Smooth muscle cell (in vitro differentiated cells): ENCODE measurements at regions not wholly inside any gene's neighbourhood (a gene's known extent, or its start where the extent isn't known, plus 50 kb on each side); places are given as distances from the start of the nearest gene placed in this dataset.

ENCODE experiments used
- DNase-seq: peaks from one replicate; lab custom pipeline; 2025; ENCODE audit not compliant: unreplicated experiment; lab: John Stamatoyannopoulos, UW
- H2AFZ ChIP-seq: fragments of 200-600 bp; sonication (generic); 2 replicates; pipeline ENCODE4 v1.6.0; 2016; ENCODE audit warnings: antibody characterized with exemption, low read depth, mild to moderate bottlenecking
- H3F3A ChIP-seq: fragments of 200-600 bp; sonication (generic); 2 replicates; pipeline ENCODE4 v1.6.0; 2017; ENCODE audit warnings: antibody characterized with exemption, low read depth
- H3K27ac ChIP-seq: fragments of 200-600 bp; sonication (generic); 2 replicates; pipeline ENCODE4 v1.5.1; 2016; ENCODE audit warnings: low read depth, mild to moderate bottlenecking
- H3K27me3 ChIP-seq: fragments of 200-600 bp; sonication (generic); 2 replicates; pipeline ENCODE4 v1.6.1; 2016; ENCODE audit warnings: low read depth, mild to moderate bottlenecking
- H3K36me3 ChIP-seq: fragments of 200-600 bp; sonication (generic); 2 replicates; pipeline ENCODE4 v1.5.1; 2016; ENCODE audit warnings: low read depth
- H3K4me1 ChIP-seq: fragments of 200-600 bp; sonication (generic); 2 replicates; pipeline ENCODE4 v1.5.1; 2016; ENCODE audit warnings: low read depth
- H3K4me2 ChIP-seq: fragments of 200-600 bp; sonication (generic); 2 replicates; pipeline ENCODE4 v1.6.0; 2016; ENCODE audit warnings: mild to moderate bottlenecking
- H3K4me3 ChIP-seq: fragments of 200-600 bp; sonication (generic); 2 replicates; pipeline ENCODE4 v1.5.1; 2016; ENCODE audit warnings: mild to moderate bottlenecking
- H3K79me2 ChIP-seq: fragments of 200-600 bp; sonication (generic); 2 replicates; pipeline ENCODE4 v1.6.0; 2016; ENCODE audit warnings: low read depth, mild to moderate bottlenecking
- H3K9ac ChIP-seq: fragments of 200-600 bp; sonication (generic); 2 replicates; pipeline ENCODE4 v1.6.0; 2016; ENCODE audit warnings: low read depth
- H3K9me3 ChIP-seq: fragments of 200-600 bp; sonication (generic); replicated peaks from 2 replicates; pipeline ENCODE4 v1.5.1; 2016; ENCODE audit warnings: low read depth
- H4K20me1 ChIP-seq: fragments of 200-600 bp; sonication (generic); 2 replicates; pipeline ENCODE4 v1.6.0; 2016; ENCODE audit warnings: low read depth
- CTCF ChIP-seq: fragments of 200-600 bp; sonication (generic); IDR thresholded peaks from 2 replicates; pipeline ENCODE4 v1.5.1; 2017; ENCODE audit warnings: borderline replicate concordance, mild to moderate bottlenecking, antibody characterized with exemption; ENCODE audit not compliant: insufficient read depth, poor library complexity, severe bottlenecking
- WGBS: methylation state at CpG from one replicate; pipeline ENCODE4 v1.1.7; 2016; ENCODE audit warnings: low lambda C conversion rate; 5-methylcytosine and 5-hydroxymethylcytosine counted together

GRCh38 chr6:21384216-21384615, 209.3 kb upstream of the SOX4 start:
- H3K79me2 ChIP-seq = no peaks in the 10 kb centered on the region
- no peak overlapping the region for H3K4me3 ChIP-seq
- 29% methylated on average over 8 of the region's 8 CpGs for WGBS
- H3K27ac ChIP-seq = no peak overlapping the region
- H4K20me1 ChIP-seq = no peaks in the 10 kb centered on the region
- no peak overlapping the region for H2AFZ ChIP-seq
- DNase-seq = no peak
- no peaks in the 10 kb centered on the region for H3K27me3 ChIP-seq
- no peaks in the 10 kb centered on the region for H3K9me3 ChIP-seq
- H3K9ac ChIP-seq = no peak overlapping the region
- H3K36me3 ChIP-seq = no peaks in the 10 kb centered on the region
- H3F3A ChIP-seq = peaks cover 10% of the 10 kb centered on the region
- TF ChIP-seq CTCF = no peak
- H3K4me1 ChIP-seq = peaks cover 14% of the 10 kb centered on the region
- H3K4me2 ChIP-seq = peak overlapping the region; percentile 54

GRCh38 chr6:21386744-21387143, 206.8 kb upstream of the SOX4 start:
- 4% methylated on average over 2 of the region's 2 CpGs for WGBS
- H3K36me3 ChIP-seq = no peaks in the 10 kb centered on the region
- H3K4me2 ChIP-seq = no peak overlapping the region
- TF ChIP-seq CTCF = no peak
- H2AFZ ChIP-seq = no peak overlapping the region
- no peaks in the 10 kb centered on the region for H3K79me2 ChIP-seq
- DNase-seq = no peak
- peaks cover 14% of the 10 kb centered on the region for H3K4me1 ChIP-seq
- no peaks in the 10 kb centered on the region for H4K20me1 ChIP-seq
- no peaks in the 10 kb centered on the region for H3K9me3 ChIP-seq
- no peak overlapping the region for H3K9ac ChIP-seq
- H3K4me3 ChIP-seq = no peak overlapping the region
- no peaks in the 10 kb centered on the region for H3K27me3 ChIP-seq
- H3F3A ChIP-seq = peaks cover 10% of the 10 kb centered on the region
- H3K27ac ChIP-seq = no peak overlapping the region

- no peaks in the 10 kb centered on the region for H3K9me3 ChIP-seq
These were observed 202.9 kb upstream of the SOX4 start for GRCh38 chr6:21390532-21391213.

More at GRCh38 chr6:21390532-21391213, 202.9 kb upstream of the SOX4 start:
- Histone ChIP-seq H2AFZ (no peak overlapping the region), H3K36me3 (no peaks in the 10 kb centered on the region), H3F3A (peaks cover 10% of the 10 kb centered on the region), H3K9ac (no peak overlapping the region), H3K4me2 (no peak overlapping the region), H3K27me3 (no peaks in the 10 kb centered on the region), H3K27ac (no peak overlapping the region), H3K4me1 (peaks cover 7% of the 10 kb centered on the region), H3K79me2 (no peaks in the 10 kb centered on the region), H4K20me1 (no peaks in the 10 kb centered on the region), H3K4me3 (no peak overlapping the region)
- no peak for DNase-seq
- TF ChIP-seq CTCF = no peak
- WGBS = 89% methylated on average over 5 of the region's 5 CpGs
